Liver (tissue), 8 donors: ENCODE measurements at regions not wholly inside any gene's neighbourhood (a gene's known extent, or its start where the extent isn't known, plus 50 kb on each side); places are given as distances from the start of the nearest gene placed in this dataset.

Experiments
- DNase-seq: peaks from one replicate; pipeline ENCODE4 v3.0.0-alpha.2; 2017; ENCODE audit warnings: low spot score
- H3K27ac ChIP-seq, 2 donors: one replicate each; pipeline ENCODE4 v1.7.0; 2013; ENCODE audit warnings: inconsistent platforms in 2 of 2, low read length in 2 of 2, control low read depth in 1 of 2, low read depth in 1 of 2, mild to moderate bottlenecking in 1 of 2
- H3K27me3 ChIP-seq, 4 donors: one replicate each; pipeline versions ENCODE4 v1.6.1 to v1.7.0; 2013; ENCODE audit warnings: low read length in 3 of 4, inconsistent platforms in 1 of 4, mild to moderate bottlenecking in 1 of 4, moderate library complexity in 1 of 4; ENCODE audit not compliant: control insufficient read depth in 4 of 4, insufficient read depth in 4 of 4
- H3K36me3 ChIP-seq, 4 donors: one replicate each; pipeline versions ENCODE4 v1.6.1 to v1.7.0; 2013; ENCODE audit warnings: low read length in 3 of 4, mild to moderate bottlenecking in 3 of 4, low read depth in 1 of 4, moderate library complexity in 1 of 4; ENCODE audit not compliant: control insufficient read depth in 4 of 4, insufficient read depth in 3 of 4
- H3K4me1 ChIP-seq, 4 donors: one replicate each; pipeline versions ENCODE4 v1.6.1 to v1.7.0; 2013; ENCODE audit warnings: low read length in 3 of 4, mild to moderate bottlenecking in 3 of 4, moderate library complexity in 1 of 4; ENCODE audit not compliant: control insufficient read depth in 4 of 4, insufficient read depth in 4 of 4
- H3K4me3 ChIP-seq, 3 donors: one replicate each; pipeline versions ENCODE4 v1.6.1 to v1.7.0; 2013; ENCODE audit warnings: low read length in 3 of 3, control low read depth in 1 of 3, low read depth in 1 of 3, mild to moderate bottlenecking in 1 of 3
- H3K9ac ChIP-seq, 2 donors: one replicate each; pipeline ENCODE4 v1.7.0; 2013; ENCODE audit warnings: low read length in 2 of 2, mild to moderate bottlenecking in 2 of 2, moderate library complexity in 2 of 2, control low read depth in 1 of 2, low read depth in 1 of 2
- H3K9me3 ChIP-seq, 4 donors: one replicate each; pipeline versions ENCODE4 v1.6.1 to v1.7.0; 2013; ENCODE audit warnings: low read length in 3 of 4; ENCODE audit not compliant: control insufficient read depth in 4 of 4
- EGR1 ChIP-seq, 2 donors: IDR thresholded peaks; 2 replicates each; pipeline ENCODE4 v1.6.1; 2016 to 2018; ENCODE audit warnings: antibody characterized with exemption in 2 of 2, low read depth in 2 of 2
- FOXA1 ChIP-seq: IDR thresholded peaks from 2 replicates; pipeline ENCODE4 v1.6.1; 2016; ENCODE audit warnings: antibody characterized with exemption
- FOXA2 ChIP-seq: IDR thresholded peaks from 2 replicates; pipeline ENCODE4 v1.6.1; 2016; ENCODE audit warnings: antibody characterized with exemption
- GABPA ChIP-seq, 2 donors: IDR thresholded peaks in 1 of 2; conservative IDR thresholded peaks in 1 of 2; 2 replicates each; pipeline ENCODE4 v1.6.1; 2016; ENCODE audit warnings: antibody characterized with exemption in 2 of 2, mild to moderate bottlenecking in 1 of 2, moderate library complexity in 1 of 2
- HNF4A ChIP-seq, 2 donors: conservative IDR thresholded peaks; 2 replicates each; pipeline ENCODE4 v1.6.1; 2016; ENCODE audit warnings: antibody characterized with exemption in 2 of 2, mild to moderate bottlenecking in 2 of 2
- HNF4G ChIP-seq: IDR thresholded peaks from 2 replicates; pipeline ENCODE4 v1.6.1; 2016; ENCODE audit warnings: antibody characterized with exemption
- JUND ChIP-seq, 2 donors: IDR thresholded peaks; 2 replicates each; pipeline ENCODE4 v1.6.1; 2016; ENCODE audit warnings: antibody characterized with exemption in 2 of 2
- NR2F2 ChIP-seq: IDR thresholded peaks from 2 replicates; pipeline ENCODE4 v1.6.1; 2016; ENCODE audit warnings: antibody characterized with exemption
- RAD21 ChIP-seq, 2 donors: IDR thresholded peaks; 2 replicates each; pipeline ENCODE4 v1.6.1; 2016; ENCODE audit warnings: antibody characterized with exemption in 2 of 2, mild to moderate bottlenecking in 2 of 2
- RXRA ChIP-seq, 2 donors: IDR thresholded peaks; 2 replicates each; pipeline ENCODE4 v1.6.1; 2017 to 2018; ENCODE audit warnings: antibody characterized with exemption in 2 of 2, mild to moderate bottlenecking in 1 of 2
- TAF1 ChIP-seq: conservative IDR thresholded peaks from 2 replicates; pipeline ENCODE4 v1.6.1; 2016; ENCODE audit warnings: antibody characterized with exemption, mild to moderate bottlenecking
- YY1 ChIP-seq: IDR thresholded peaks from 2 replicates; pipeline ENCODE4 v1.6.1; 2016; ENCODE audit warnings: antibody characterized with exemption, mild to moderate bottlenecking
- WGBS: extraction: QIAGEN DNeasy Blood & Tissue Kit; methylation state at CpG from one replicate; pipeline ENCODE4 v1.1.7; 2013; 5-methylcytosine and 5-hydroxymethylcytosine counted together
- TF ChIP-seq, protein P1 (sequence below): IDR thresholded peaks from 2 replicates; pipeline ENCODE4 v1.6.1; 2016; ENCODE audit warnings: antibody characterized with exemption
- TF ChIP-seq, protein P2 (sequence below): fragments of 150-350 bp; IDR thresholded peaks from 2 replicates; pipeline ENCODE4 v1.5.1; 2017; ENCODE audit warnings: improper control_type of control experiment, low read depth, low read length; ENCODE audit not compliant: missing input control
- TF ChIP-seq, protein P3 (sequence below): IDR thresholded peaks from 2 replicates; pipeline ENCODE4 v1.6.1; 2016; ENCODE audit warnings: antibody characterized with exemption
- TF ChIP-seq, protein P4 (sequence below): IDR thresholded peaks from 2 replicates; pipeline ENCODE4 v1.6.1; 2016; ENCODE audit warnings: antibody characterized with exemption
- TF ChIP-seq, protein P5 (sequence below): IDR thresholded peaks from 2 replicates; pipeline ENCODE4 v1.6.1; 2016; ENCODE audit warnings: antibody characterized with exemption, mild to moderate bottlenecking
- donor health status: healthy.
- donor health status: healthy.
- donor health status: healthy.
- donor health status: healthy.
- donor health status: healthy.

DNA sequence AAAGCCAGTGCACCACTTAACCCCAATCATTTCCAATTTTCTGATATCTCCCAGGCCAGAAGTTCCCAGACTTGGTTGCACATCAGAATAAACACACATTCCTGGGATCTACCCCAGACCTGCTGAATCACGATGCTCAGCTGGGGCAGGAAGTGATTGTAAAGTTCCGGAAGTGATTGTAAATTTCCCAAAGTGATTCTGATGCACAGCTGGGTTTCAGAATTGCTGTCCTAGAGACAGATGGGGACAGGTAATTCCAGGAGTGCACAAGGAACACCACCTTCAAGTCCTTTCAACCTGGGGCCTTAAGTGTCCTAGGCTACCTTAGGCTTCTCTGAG, 104.2 kb upstream of the EEPD1 start:
- Histone ChIP-seq H3K4me1 (peaks cover 3 to 8% (median 4%) of the 10 kb centered on the region in 4 donors), H3K36me3 (no peaks in the 10 kb centered on the region), H3K9me3 (no peaks in the 10 kb centered on the region), H3K9ac (no peak overlapping the region), H3K27me3 (no peaks in the 10 kb centered on the region), H3K27ac (no peak overlapping the region), H3K4me3 (no peak overlapping the region)
- no peak for TF ChIP-seq HNF4G
- no peak for TF ChIP-seq YY1
- TF ChIP-seq, protein P1, sequence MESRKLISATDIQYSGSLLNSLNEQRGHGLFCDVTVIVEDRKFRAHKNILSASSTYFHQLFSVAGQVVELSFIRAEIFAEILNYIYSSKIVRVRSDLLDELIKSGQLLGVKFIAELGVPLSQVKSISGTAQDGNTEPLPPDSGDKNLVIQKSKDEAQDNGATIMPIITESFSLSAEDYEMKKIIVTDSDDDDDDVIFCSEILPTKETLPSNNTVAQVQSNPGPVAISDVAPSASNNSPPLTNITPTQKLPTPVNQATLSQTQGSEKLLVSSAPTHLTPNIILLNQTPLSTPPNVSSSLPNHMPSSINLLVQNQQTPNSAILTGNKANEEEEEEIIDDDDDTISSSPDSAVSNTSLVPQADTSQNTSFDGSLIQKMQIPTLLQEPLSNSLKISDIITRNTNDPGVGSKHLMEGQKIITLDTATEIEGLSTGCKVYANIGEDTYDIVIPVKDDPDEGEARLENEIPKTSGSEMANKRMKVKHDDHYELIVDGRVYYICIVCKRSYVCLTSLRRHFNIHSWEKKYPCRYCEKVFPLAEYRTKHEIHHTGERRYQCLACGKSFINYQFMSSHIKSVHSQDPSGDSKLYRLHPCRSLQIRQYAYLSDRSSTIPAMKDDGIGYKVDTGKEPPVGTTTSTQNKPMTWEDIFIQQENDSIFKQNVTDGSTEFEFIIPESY: no peak
- no peak for TF ChIP-seq NR2F2
- TF ChIP-seq EGR1 (IDR thresholded peaks at IDR 0.05; ENCODE audit: low read depth in 2 of 2): no peak
- no peak for TF ChIP-seq GABPA (IDR thresholded peaks at IDR 0.05 in 1 of 2, conservative IDR thresholded peaks at IDR 0.05 in 1 of 2)
- no peak for TF ChIP-seq JUND (IDR thresholded peaks at IDR 0.05)
- TF ChIP-seq, protein P2, sequence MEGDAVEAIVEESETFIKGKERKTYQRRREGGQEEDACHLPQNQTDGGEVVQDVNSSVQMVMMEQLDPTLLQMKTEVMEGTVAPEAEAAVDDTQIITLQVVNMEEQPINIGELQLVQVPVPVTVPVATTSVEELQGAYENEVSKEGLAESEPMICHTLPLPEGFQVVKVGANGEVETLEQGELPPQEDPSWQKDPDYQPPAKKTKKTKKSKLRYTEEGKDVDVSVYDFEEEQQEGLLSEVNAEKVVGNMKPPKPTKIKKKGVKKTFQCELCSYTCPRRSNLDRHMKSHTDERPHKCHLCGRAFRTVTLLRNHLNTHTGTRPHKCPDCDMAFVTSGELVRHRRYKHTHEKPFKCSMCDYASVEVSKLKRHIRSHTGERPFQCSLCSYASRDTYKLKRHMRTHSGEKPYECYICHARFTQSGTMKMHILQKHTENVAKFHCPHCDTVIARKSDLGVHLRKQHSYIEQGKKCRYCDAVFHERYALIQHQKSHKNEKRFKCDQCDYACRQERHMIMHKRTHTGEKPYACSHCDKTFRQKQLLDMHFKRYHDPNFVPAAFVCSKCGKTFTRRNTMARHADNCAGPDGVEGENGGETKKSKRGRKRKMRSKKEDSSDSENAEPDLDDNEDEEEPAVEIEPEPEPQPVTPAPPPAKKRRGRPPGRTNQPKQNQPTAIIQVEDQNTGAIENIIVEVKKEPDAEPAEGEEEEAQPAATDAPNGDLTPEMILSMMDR: no peak
- TF ChIP-seq, protein P3, sequence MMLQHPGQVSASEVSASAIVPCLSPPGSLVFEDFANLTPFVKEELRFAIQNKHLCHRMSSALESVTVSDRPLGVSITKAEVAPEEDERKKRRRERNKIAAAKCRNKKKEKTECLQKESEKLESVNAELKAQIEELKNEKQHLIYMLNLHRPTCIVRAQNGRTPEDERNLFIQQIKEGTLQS: no peak
- TF ChIP-seq, protein P4, sequence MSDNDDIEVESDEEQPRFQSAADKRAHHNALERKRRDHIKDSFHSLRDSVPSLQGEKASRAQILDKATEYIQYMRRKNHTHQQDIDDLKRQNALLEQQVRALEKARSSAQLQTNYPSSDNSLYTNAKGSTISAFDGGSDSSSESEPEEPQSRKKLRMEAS: no peak
- no peak for TF ChIP-seq TAF1
- no peak for TF ChIP-seq HNF4A (conservative IDR thresholded peaks at IDR 0.05)
- TF ChIP-seq, protein P5, sequence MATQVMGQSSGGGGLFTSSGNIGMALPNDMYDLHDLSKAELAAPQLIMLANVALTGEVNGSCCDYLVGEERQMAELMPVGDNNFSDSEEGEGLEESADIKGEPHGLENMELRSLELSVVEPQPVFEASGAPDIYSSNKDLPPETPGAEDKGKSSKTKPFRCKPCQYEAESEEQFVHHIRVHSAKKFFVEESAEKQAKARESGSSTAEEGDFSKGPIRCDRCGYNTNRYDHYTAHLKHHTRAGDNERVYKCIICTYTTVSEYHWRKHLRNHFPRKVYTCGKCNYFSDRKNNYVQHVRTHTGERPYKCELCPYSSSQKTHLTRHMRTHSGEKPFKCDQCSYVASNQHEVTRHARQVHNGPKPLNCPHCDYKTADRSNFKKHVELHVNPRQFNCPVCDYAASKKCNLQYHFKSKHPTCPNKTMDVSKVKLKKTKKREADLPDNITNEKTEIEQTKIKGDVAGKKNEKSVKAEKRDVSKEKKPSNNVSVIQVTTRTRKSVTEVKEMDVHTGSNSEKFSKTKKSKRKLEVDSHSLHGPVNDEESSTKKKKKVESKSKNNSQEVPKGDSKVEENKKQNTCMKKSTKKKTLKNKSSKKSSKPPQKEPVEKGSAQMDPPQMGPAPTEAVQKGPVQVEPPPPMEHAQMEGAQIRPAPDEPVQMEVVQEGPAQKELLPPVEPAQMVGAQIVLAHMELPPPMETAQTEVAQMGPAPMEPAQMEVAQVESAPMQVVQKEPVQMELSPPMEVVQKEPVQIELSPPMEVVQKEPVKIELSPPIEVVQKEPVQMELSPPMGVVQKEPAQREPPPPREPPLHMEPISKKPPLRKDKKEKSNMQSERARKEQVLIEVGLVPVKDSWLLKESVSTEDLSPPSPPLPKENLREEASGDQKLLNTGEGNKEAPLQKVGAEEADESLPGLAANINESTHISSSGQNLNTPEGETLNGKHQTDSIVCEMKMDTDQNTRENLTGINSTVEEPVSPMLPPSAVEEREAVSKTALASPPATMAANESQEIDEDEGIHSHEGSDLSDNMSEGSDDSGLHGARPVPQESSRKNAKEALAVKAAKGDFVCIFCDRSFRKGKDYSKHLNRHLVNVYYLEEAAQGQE: no peak
- no peak for TF ChIP-seq FOXA1
- no peak for TF ChIP-seq RAD21 (IDR thresholded peaks at IDR 0.05)
- TF ChIP-seq FOXA2: no peak
- no peak for TF ChIP-seq RXRA (IDR thresholded peaks at IDR 0.05)
- 63% methylated on average over 2 of the region's 2 CpGs for WGBS
- no peak for DNase-seq

DNA sequence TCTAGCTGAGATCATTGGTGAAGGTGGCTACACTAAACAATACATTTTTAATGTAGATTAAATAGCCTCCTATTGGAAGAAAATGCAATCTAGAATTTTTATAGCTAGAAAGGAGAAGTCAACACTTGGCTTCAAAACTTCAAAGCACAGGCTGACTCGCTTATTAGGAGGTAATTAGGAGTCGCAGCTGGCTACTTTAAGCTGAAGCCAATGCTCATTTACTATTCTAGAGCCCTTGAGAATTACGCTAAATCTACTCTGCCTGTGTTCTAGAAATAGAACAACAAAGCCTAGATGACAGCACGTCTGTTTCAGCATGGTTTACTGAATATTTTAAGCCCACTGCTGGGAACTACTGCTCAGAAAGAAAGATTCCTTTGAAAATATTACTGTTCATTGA, 101.6 kb upstream of the EEPD1 start:
- no peak overlapping the region for H3K27ac ChIP-seq
- TF ChIP-seq JUND (IDR thresholded peaks at IDR 0.05) (no peak), FOXA1 (no peak)
- TF ChIP-seq, protein P4: no peak
- no peaks in the 10 kb centered on the region for H3K36me3 ChIP-seq
- DNase-seq: no peak
- H3K9me3 ChIP-seq: no peaks in the 10 kb centered on the region
- H3K4me3 ChIP-seq: no peak overlapping the region
- no peak overlapping the region for H3K9ac ChIP-seq
- 81% methylated on average over 4 of the region's 4 CpGs for WGBS
- H3K27me3 ChIP-seq: no peaks in the 10 kb centered on the region
- peaks cover 0 to 2% (median 0%) of the 10 kb centered on the region in 4 donors for H3K4me1 ChIP-seq
